H1 (cell line): ENCODE measurements at regions not wholly inside any gene's neighbourhood (a gene's known extent, or its start where the extent isn't known, plus 50 kb on each side); places are given as distances from the start of the nearest gene placed in this dataset.

ENCODE experiments used
- CTCF ChIA-PET: fragments of 300-600 bp; sonication (Branson Sonifier 250); formaldehyde crosslinking; loops from one replicate; lab custom pipeline; 2021; ENCODE audit not compliant: partially characterized antibody; lab: Charles Lee
- POLR2A ChIA-PET: fragments of 300-600 bp; sonication (Branson Sonifier 250); formaldehyde crosslinking; loops from one replicate; lab custom pipeline; 2021; ENCODE audit warnings: inconsistent platforms; ENCODE audit not compliant: partially characterized antibody; lab: Charles Lee
- DNase-seq, 2 experiments: peaks; one replicate each; pipeline versions ENCODE4 v3.0.0 to v3.0.0-alpha.2; 2010 to 2022; ENCODE audit warnings: low spot score in 2 of 2, low read depth in 1 of 2, mixed read lengths in 1 of 2
- FAIRE-seq: peaks from 2 replicates; lab custom pipeline; 2011; peaks lifted over from hg19 to GRCh38; lab: Jason Lieb, UNC
- H2AFZ ChIP-seq: 2 replicates; pipeline ENCODE4 v1.8.1; 2012; ENCODE audit warnings: low read length, inconsistent platforms
- H2AK5ac ChIP-seq: 2 replicates; pipeline ENCODE4 v1.6.1; 2013; ENCODE audit warnings: low read depth, low read length
- H2BK120ac ChIP-seq: replicated peaks from 2 replicates; pipeline ENCODE3; 2013; ENCODE audit warnings: low read depth, low read length, inconsistent platforms
- H2BK12ac ChIP-seq: 2 replicates; pipeline ENCODE4 v1.6.1; 2013; ENCODE audit warnings: low read depth, low read length
- H2BK15ac ChIP-seq: 2 replicates; pipeline ENCODE4 v1.6.1; 2013; ENCODE audit warnings: low read length
- H2BK20ac ChIP-seq: 2 replicates; pipeline ENCODE4 v1.6.1; 2013; ENCODE audit warnings: low read length
- H2BK5ac ChIP-seq: 2 replicates; pipeline ENCODE4 v1.6.1; 2013; ENCODE audit warnings: low read depth, low read length
- H3K14ac ChIP-seq: 2 replicates; pipeline ENCODE4 v1.6.1; 2013; ENCODE audit warnings: inconsistent platforms; ENCODE audit not compliant: insufficient read length
- H3K18ac ChIP-seq: 2 replicates; pipeline ENCODE4 v1.6.1; 2013; ENCODE audit warnings: low read length; ENCODE audit errors: extremely low read depth
- H3K23ac ChIP-seq: 2 replicates; pipeline ENCODE4 v1.6.1; 2013; ENCODE audit warnings: inconsistent platforms; ENCODE audit not compliant: insufficient read length
- H3K23me2 ChIP-seq: 2 replicates; pipeline ENCODE4 v1.6.1; 2013; ENCODE audit warnings: low read depth, low read length
- H3K27ac ChIP-seq: 2 replicates; pipeline ENCODE4 v1.6.1; 2011; ENCODE audit warnings: low read depth, low read length, inconsistent platforms
- H3K27me3 ChIP-seq, 4 experiments: replicated peaks in 1 of 4; 1 replicate in 1 of 4; 2 replicates in 3 of 4; pipeline versions ENCODE4 v1.6.1 to v1.8.1; 2011 to 2013; ENCODE audit warnings: low read length in 3 of 4, mild to moderate bottlenecking in 3 of 4, inconsistent platforms in 2 of 4, mixed read lengths in 2 of 4, moderate library complexity in 1 of 4; ENCODE audit not compliant: control insufficient read depth in 3 of 4, insufficient read depth in 3 of 4; ENCODE audit errors: extremely low read depth in 1 of 4
- H3K36me3 ChIP-seq, 4 experiments: 2 replicates each; pipeline versions ENCODE4 v1.6.1 to v1.8.1; 2011 to 2013; ENCODE audit warnings: mild to moderate bottlenecking in 4 of 4, low read length in 3 of 4, moderate library complexity in 2 of 4, control low read depth in 1 of 4, inconsistent platforms in 1 of 4; ENCODE audit not compliant: insufficient read depth in 4 of 4, control insufficient read depth in 2 of 4
- H3K4ac ChIP-seq: replicated peaks from 2 replicates; pipeline ENCODE3; 2013; ENCODE audit warnings: low read length, low read depth, mixed read lengths, inconsistent platforms; ENCODE audit not compliant: insufficient read length
- H3K4me1 ChIP-seq, 4 experiments: replicated peaks in 1 of 4; 1 replicate in 1 of 4; 2 replicates in 3 of 4; pipeline versions ENCODE4 v1.6.1 to v1.8.1; 2011 to 2013; ENCODE audit warnings: low read length in 3 of 4, inconsistent platforms in 2 of 4, mixed read lengths in 1 of 4; ENCODE audit not compliant: insufficient read depth in 4 of 4, control insufficient read depth in 3 of 4
- H3K4me2 ChIP-seq, 2 experiments: 2 replicates each; pipeline versions ENCODE4 v1.6.1 to v1.8.1; 2011 to 2013; ENCODE audit warnings: low read depth in 2 of 2, low read length in 2 of 2, control low read depth in 1 of 2, inconsistent platforms in 1 of 2, mild to moderate bottlenecking in 1 of 2; ENCODE audit not compliant: insufficient read depth in 1 of 2
- H3K4me3 ChIP-seq, 4 experiments: fragments of 200-600, 300-600 bp in 1 of 4; sonication (generic), shearing (Covaris generic), sonication (Bioruptor Twin) in 1 of 4; 2 replicates each; pipeline versions ENCODE4 v1.5.1 to v1.8.1; 2011 to 2016; ENCODE audit warnings: low read length in 4 of 4, low read depth in 3 of 4, control low read depth in 2 of 4, inconsistent platforms in 2 of 4, mild to moderate bottlenecking in 2 of 4, mixed read lengths in 1 of 4, moderate library complexity in 1 of 4; ENCODE audit not compliant: insufficient read depth in 2 of 4; ENCODE audit errors: extremely low read depth in 1 of 4
- H3K56ac ChIP-seq: replicated peaks from 2 replicates; pipeline ENCODE3; 2013; ENCODE audit warnings: low read depth, mild to moderate bottlenecking, mixed read lengths, low read length, inconsistent platforms; ENCODE audit not compliant: insufficient read length
- H3K79me1 ChIP-seq: 2 replicates; pipeline ENCODE4 v1.6.1; 2013; ENCODE audit warnings: low read depth, low read length, control low read depth
- H3K79me2 ChIP-seq, 2 experiments: 2 replicates each; pipeline versions ENCODE4 v1.6.1 to v1.8.1; 2012 to 2013; ENCODE audit warnings: low read length in 2 of 2, mild to moderate bottlenecking in 2 of 2, inconsistent platforms in 1 of 2; ENCODE audit not compliant: insufficient read depth in 2 of 2, control insufficient read depth in 1 of 2
- H3K9ac ChIP-seq, 4 experiments: replicated peaks in 1 of 4; 1 replicate in 1 of 4; 2 replicates in 3 of 4; pipeline versions ENCODE4 v1.6.1 to v1.8.1; 2011 to 2013; ENCODE audit warnings: low read depth in 3 of 4, low read length in 3 of 4, control low read depth in 2 of 4, mild to moderate bottlenecking in 2 of 4, moderate library complexity in 2 of 4, inconsistent platforms in 1 of 4; ENCODE audit errors: extremely low read depth in 1 of 4
- H3K9me3 ChIP-seq, 2 experiments: 2 replicates each; pipeline versions ENCODE4 v1.6.1 to v1.8.1; 2012 to 2013; ENCODE audit warnings: mild to moderate bottlenecking in 2 of 2, moderate library complexity in 2 of 2, control low read depth in 1 of 2, inconsistent platforms in 1 of 2, low read depth in 1 of 2, low read length in 1 of 2, mixed read lengths in 1 of 2; ENCODE audit not compliant: insufficient read depth in 2 of 2
- H4K20me1 ChIP-seq, 2 experiments: replicated peaks in 1 of 2; 2 replicates each; pipeline versions ENCODE3 to v1.8.1; 2011 to 2013; ENCODE audit warnings: inconsistent platforms in 2 of 2, low read length in 2 of 2, mild to moderate bottlenecking in 1 of 2; ENCODE audit not compliant: insufficient read depth in 2 of 2, control insufficient read depth in 1 of 2
- H4K5ac ChIP-seq: 2 replicates; pipeline ENCODE4 v1.6.1; 2013; ENCODE audit warnings: low read length, low read depth, mixed read lengths, inconsistent platforms; ENCODE audit not compliant: insufficient read length
- H4K8ac ChIP-seq: 2 replicates; pipeline ENCODE4 v1.8.0; 2013; ENCODE audit warnings: mild to moderate bottlenecking, moderate library complexity, low read length, inconsistent platforms; ENCODE audit not compliant: insufficient read depth; ENCODE audit errors: extremely low read depth
- H4K91ac ChIP-seq: replicated peaks from 2 replicates; pipeline ENCODE3; 2013; ENCODE audit warnings: low read length, mixed read lengths, inconsistent platforms; ENCODE audit not compliant: insufficient read length
- ASH2L ChIP-seq: fragments of 200-600, 300-600 bp; sonication (generic); IDR thresholded peaks from one replicate; pipeline ENCODE4 v1.7.1; 2017; ENCODE audit warnings: low read length
- EZH2 ChIP-seq: fragments of 200-600 bp; sonication (generic); IDR thresholded peaks from 2 replicates; pipeline ENCODE4 v1.7.1; 2012; ENCODE audit warnings: low read depth, mild to moderate bottlenecking, moderate library complexity, low read length, inconsistent platforms; ENCODE audit not compliant: severe bottlenecking
- JUN ChIP-seq: IDR thresholded peaks from 2 replicates; pipeline ENCODE4 v1.6.1; 2011; ENCODE audit warnings: low read depth, mild to moderate bottlenecking, improper control_type of control experiment, low read length
- JUND ChIP-seq: IDR thresholded peaks from 2 replicates; pipeline ENCODE4 v1.6.1; 2011; ENCODE audit warnings: mild to moderate bottlenecking, improper control_type of control experiment, low read length
- KDM4A ChIP-seq: IDR thresholded peaks from one replicate; pipeline ENCODE4 v1.7.1; 2012; ENCODE audit warnings: low read depth, mild to moderate bottlenecking, moderate library complexity, low read length, inconsistent platforms; ENCODE audit not compliant: severe bottlenecking
- NANOG ChIP-seq: IDR thresholded peaks from 2 replicates; pipeline ENCODE4 v1.6.1; 2011; ENCODE audit warnings: low read length, low read depth, mild to moderate bottlenecking, inconsistent platforms; ENCODE audit not compliant: insufficient read depth, poor library complexity, severe bottlenecking
- POLR2AphosphoS5 ChIP-seq: IDR thresholded peaks from 2 replicates; pipeline ENCODE4 v1.6.1; 2011; ENCODE audit warnings: low read depth, low read length
- RBBP5 ChIP-seq: IDR thresholded peaks from 2 replicates; pipeline ENCODE4 v1.7.1; 2012; ENCODE audit warnings: low read depth, mild to moderate bottlenecking, inconsistent platforms, low read length, moderate library complexity, borderline replicate concordance
- RNF2 ChIP-seq: fragments of 200-900, 300-1000 bp; sonication (generic); IDR thresholded peaks from 2 replicates; pipeline ENCODE4 v1.7.1; 2016; ENCODE audit warnings: borderline replicate concordance, low read depth, mild to moderate bottlenecking, antibody characterized with exemption, low read length; ENCODE audit not compliant: poor library complexity, severe bottlenecking; ENCODE audit errors: missing control alignments
- RXRA ChIP-seq: IDR thresholded peaks from 2 replicates; pipeline ENCODE4 v1.6.1; 2011; ENCODE audit warnings: low read depth, mild to moderate bottlenecking, low read length, moderate library complexity; ENCODE audit not compliant: insufficient read depth
- SP2 ChIP-seq: IDR thresholded peaks from 2 replicates; pipeline ENCODE4 v1.6.1; 2012; ENCODE audit warnings: mild to moderate bottlenecking, low read length, inconsistent platforms
- SUZ12 ChIP-seq: fragments of 200-600 bp; sonication (generic); IDR thresholded peaks from 2 replicates; pipeline ENCODE4 v1.6.1; 2012; ENCODE audit warnings: mild to moderate bottlenecking, inconsistent platforms, low read length, moderate library complexity, mixed read lengths
- TAF1 ChIP-seq: IDR thresholded peaks from 2 replicates; pipeline ENCODE4 v1.6.1; 2011; ENCODE audit warnings: mild to moderate bottlenecking, low read depth, low read length
- ZNF274 ChIP-seq: IDR thresholded peaks from 2 replicates; pipeline ENCODE4 v1.7.0; 2012; ENCODE audit warnings: low read length, borderline replicate concordance; ENCODE audit errors: extremely low read depth

- Histone ChIP-seq H3K14ac (no peak overlapping the region), H3K9me3 (no peaks in the 10 kb centered on the region), H2BK120ac (no peak overlapping the region), H4K91ac (no peak overlapping the region), H4K20me1 (no peaks in the 10 kb centered on the region), H3K9ac (no peak overlapping the region), H3K23ac (no peak overlapping the region), H3K79me2 (no peaks in the 10 kb centered on the region), H4K8ac (no peak overlapping the region), H2BK12ac (no peak overlapping the region), H3K27ac (no peak overlapping the region), H2BK5ac (no peak overlapping the region), H3K27me3 (peaks cover 0 to 2% (median 0%) of the 10 kb centered on the region in 4 experiments; a peak in 1 of 7 replicates), H3K18ac (no peak overlapping the region), H2BK20ac (no peak overlapping the region), H2AFZ (no peak overlapping the region), H3K23me2 (no peaks in the 10 kb centered on the region), H4K5ac (no peak overlapping the region), H3K4me2 (no peak overlapping the region), H3K4ac (no peak overlapping the region), H3K4me1 (no peaks in the 10 kb centered on the region; a peak in 1 of 7 replicates), H3K79me1 (no peaks in the 10 kb centered on the region), H2BK15ac (no peak overlapping the region), H3K56ac (no peak overlapping the region), H3K4me3 (no peak overlapping the region), H2AK5ac (no peak overlapping the region), H3K36me3 (no peaks in the 10 kb centered on the region)
- DNase-seq (no peak), FAIRE-seq (peak; percentile 65)
- POLR2A ChIA-PET, result no interaction called here
- CTCF ChIA-PET, result interaction anchor here (0.7 to 1.7 kb wide), 2 partner anchors 25 to 617 kb away, joined by 3 to 4 read pairs; no protein-coding TSS in a partner anchor
- no peak for TF ChIP-seq RBBP5
- TF ChIP-seq EZH2, result no peak
- TF ChIP-seq RNF2, result no peak
- no peak for TF ChIP-seq JUND
- no peak for TF ChIP-seq KDM4A
- TF ChIP-seq RXRA, result no peak
- TF ChIP-seq JUN, result no peak
- TF ChIP-seq SP2, result no peak
- TF ChIP-seq ASH2L, result no peak
- TF ChIP-seq ZNF274, result no peak
- TF ChIP-seq NANOG, result no peak
- TF ChIP-seq POLR2AphosphoS5, result no peak
- no peak for TF ChIP-seq SUZ12
- no peak for TF ChIP-seq TAF1
Observed at GRCh38 chrX:129139837-129140598, 383.3 kb downstream of the SMARCA1 start.
